NCI-H128 (cell line): ENCODE measurements at regions not wholly inside any gene's neighbourhood (a gene's known extent, or its start where the extent isn't known, plus 50 kb on each side); places are given as distances from the start of the nearest gene placed in this dataset.
"Not testable (repeated sequence)": the region's sequence is repeated elsewhere in the genome, so short reads cannot be mapped to it uniquely, and the experiment has no call there.

Experiments used
- DNase-seq: peaks from one replicate; lab custom pipeline; 2025; ENCODE audit not compliant: unreplicated experiment; lab: John Stamatoyannopoulos, UW

DNA sequence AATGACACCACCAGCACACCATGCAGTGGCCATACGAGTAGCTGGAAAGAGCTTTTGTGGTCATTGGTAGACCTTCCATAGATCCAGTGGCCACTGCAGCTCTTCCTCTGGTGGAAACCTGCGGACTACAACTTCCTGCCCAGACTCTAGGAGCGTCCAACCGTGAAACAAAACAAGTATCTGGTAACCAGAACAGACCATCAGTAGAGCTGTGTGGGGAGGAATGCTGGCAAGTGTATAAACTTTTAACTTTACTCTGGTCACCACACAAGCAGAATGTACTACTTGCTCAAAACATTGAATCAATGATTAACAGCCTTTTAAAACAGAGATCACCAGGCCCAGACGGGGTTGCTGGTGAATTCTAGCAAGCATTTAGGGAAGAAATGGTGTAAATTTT is 154.7 kb upstream of the DGKB start:
- no peak for DNase-seq

DNA sequence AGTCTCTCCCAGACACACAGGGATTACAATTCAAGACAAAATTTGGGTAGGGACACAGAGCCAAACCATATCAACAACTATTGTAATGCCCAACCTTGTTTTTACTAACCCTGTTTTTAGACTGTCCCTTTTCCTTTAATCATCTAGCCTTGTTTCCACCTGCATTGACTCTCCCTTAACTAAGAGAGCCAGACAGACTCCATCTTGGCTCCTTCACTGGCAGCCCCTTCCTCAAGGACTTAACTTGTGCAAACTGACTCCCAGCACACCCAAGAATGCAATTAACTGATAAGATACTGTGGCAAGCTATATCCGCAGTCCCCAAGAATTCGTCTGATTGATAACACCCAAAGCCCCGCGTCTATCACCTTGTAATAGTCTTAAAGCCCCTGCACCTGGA is 151.8 kb upstream of the DGKB start:
- DNase-seq, result not testable (repeated sequence)

- no peak for DNase-seq
Observed at GRCh38 chr7:15049157-15049556, 146.6 kb upstream of the DGKB start.

GRCh38 chr7:15046861-15047260 is 144.3 kb upstream of the DGKB start:
- no peak for DNase-seq

GRCh38 chr7:15043931-15044330 is 141.4 kb upstream of the DGKB start:
- DNase-seq, result no peak

GRCh38 chr7:15042285-15043065 is 139.9 kb upstream of the DGKB start:
- no peak for DNase-seq

DNA sequence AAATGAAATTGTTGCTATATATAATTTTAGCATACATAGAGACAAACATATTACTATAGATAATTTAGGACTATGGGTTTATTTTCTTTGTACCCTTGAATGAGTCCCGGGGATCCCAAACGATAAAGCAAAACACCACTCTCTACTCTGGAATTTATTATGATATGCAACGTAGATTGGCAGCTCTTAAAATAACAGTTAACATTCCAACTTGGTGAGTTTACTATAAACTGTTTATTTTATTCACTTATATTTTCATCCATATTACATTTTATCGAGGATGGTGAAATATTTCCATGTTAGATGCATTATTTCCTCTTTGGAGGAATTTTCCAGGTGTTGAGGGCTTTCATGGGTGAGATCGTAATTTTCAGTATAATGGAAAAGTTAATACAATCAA is 138.7 kb upstream of the DGKB start:
- no peak for DNase-seq

DNA sequence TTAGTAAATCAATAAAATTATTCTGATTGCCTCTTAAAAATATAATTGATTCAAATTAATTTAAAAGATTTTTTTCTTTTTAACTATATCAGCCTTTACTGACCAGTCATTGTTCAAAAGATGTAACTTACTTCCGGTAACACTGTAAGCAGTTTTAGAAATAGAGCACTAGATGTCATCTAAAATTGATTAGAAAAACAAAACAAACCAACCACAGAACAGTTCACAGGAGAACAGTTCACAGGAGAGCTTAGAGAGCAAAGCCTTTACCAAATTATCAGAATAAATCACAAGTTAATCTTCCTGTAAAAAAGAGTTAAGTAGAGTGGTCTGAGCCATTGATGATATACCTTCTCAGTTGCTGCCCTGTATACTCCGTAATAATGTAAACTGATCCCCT is 133.3 kb upstream of the DGKB start:
- no peak for DNase-seq

GRCh38 chr7:15033039-15033438 is 130.5 kb upstream of the DGKB start:
- no peak for DNase-seq

DNA sequence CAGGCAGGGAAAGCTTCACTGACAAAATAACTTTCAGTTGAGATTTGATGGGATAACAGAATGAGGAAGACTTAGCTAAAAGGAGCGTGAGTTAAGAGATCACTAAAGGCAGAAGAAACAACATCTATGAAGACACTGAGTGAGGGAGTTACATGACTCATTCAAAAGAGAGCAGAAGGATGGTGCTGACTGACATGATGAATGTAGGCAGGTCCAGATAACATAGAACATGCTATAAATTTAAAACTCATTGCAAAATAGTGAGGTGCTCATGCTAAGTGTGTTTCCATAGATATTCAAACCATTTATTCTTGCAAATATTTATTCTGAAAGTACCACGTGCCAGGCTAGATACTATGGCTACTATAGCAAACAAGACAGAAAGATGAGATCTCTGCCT is 116.4 kb upstream of the DGKB start:
- no peak for DNase-seq

GRCh38 chr7:15016766-15017165 is 114.2 kb upstream of the DGKB start:
- DNase-seq, result no peak

GRCh38 chr7:15016315-15016667 is 113.7 kb upstream of the DGKB start:
- DNase-seq, result no peak

GRCh38 chr7:15015545-15016314 is 113.2 kb upstream of the DGKB start:
- DNase-seq, result peak; percentile 65

- no peak for DNase-seq
Observed at GRCh38 chr7:15012135-15012534, 109.6 kb upstream of the DGKB start.

GRCh38 chr7:15011289-15011688 is 108.7 kb upstream of the DGKB start:
- DNase-seq, result no peak

- no peak for DNase-seq
Observed at GRCh38 chr7:15007507-15007906, 105.0 kb upstream of the DGKB start.

GRCh38 chr7:15005672-15006071 is 103.1 kb upstream of the DGKB start:
- DNase-seq, result no peak

GRCh38 chr7:15000157-15000556 is 97.6 kb upstream of the DGKB start:
- no peak for DNase-seq

GRCh38 chr7:14999331-14999730 is 96.8 kb upstream of the DGKB start:
- DNase-seq, result no peak

DNA sequence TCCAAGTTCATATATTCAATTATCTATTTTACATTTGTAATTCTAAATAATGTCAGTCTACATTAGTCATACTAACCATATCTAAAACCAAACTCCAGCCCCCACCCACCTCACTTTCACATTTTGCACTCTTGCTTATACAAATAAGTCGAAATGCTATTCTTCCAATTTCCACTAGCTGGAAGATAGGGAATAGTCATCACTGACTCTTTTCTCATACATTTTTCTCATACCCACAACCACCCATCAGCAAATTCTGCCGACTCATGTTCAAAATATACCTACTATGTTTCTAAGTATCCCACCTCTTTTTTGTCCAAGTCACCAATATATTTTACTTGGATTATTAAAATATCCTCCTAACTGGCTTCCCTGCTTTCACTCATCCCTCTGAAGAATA is 93.2 kb upstream of the DGKB start:
- DNase-seq, result no peak

- no peak for DNase-seq
Observed at GRCh38 chr7:14988941-14989340, 86.4 kb upstream of the DGKB start.

- no peak for DNase-seq
Observed at GRCh38 chr7:14978687-14979086, 76.1 kb upstream of the DGKB start.

GRCh38 chr7:14974688-14975087 is 72.1 kb upstream of the DGKB start:
- no peak for DNase-seq
